CD8-positive, alpha-beta memory T cell (primary cell): ENCODE measurements at regions not wholly inside any gene's neighbourhood (a gene's known extent, or its start where the extent isn't known, plus 50 kb on each side); places are given as distances from the start of the nearest gene placed in this dataset.

ENCODE experiments used
- CTCF ChIA-PET: fragments of 350-600 bp; sonication (Branson Sonifier 250); formaldehyde crosslinking; loops from one replicate; lab custom pipeline; 2021; ENCODE audit warnings: antibody characterized with exemption; lab: Charles Lee
- POLR2A ChIA-PET: fragments of 350-600 bp; sonication (Branson Sonifier 250); formaldehyde crosslinking; loops from one replicate; lab custom pipeline; 2021; ENCODE audit warnings: antibody characterized with exemption; lab: Charles Lee
- DNase-seq, 5 donors: peaks; one replicate each; pipeline versions ENCODE4 v3.0.0 to v3.0.0-alpha.2; 2020 to 2022; ENCODE audit warnings: mixed read lengths in 1 of 5
- H3K27ac ChIP-seq: one replicate; pipeline ENCODE4 v1.7.0; 2013; ENCODE audit warnings: low read depth, mild to moderate bottlenecking, low read length, moderate library complexity
- H3K27me3 ChIP-seq: 2 replicates; pipeline ENCODE4 v1.7.0; 2013; ENCODE audit warnings: low read length, mild to moderate bottlenecking; ENCODE audit not compliant: insufficient read depth, poor library complexity, severe bottlenecking
- H3K36me3 ChIP-seq: 2 replicates; pipeline ENCODE4 v1.7.0; 2013; ENCODE audit warnings: mild to moderate bottlenecking, low read length, moderate library complexity; ENCODE audit not compliant: insufficient read depth
- H3K4me1 ChIP-seq: 2 replicates; pipeline ENCODE4 v1.7.0; 2013; ENCODE audit warnings: mild to moderate bottlenecking, low read length, moderate library complexity; ENCODE audit not compliant: insufficient read depth
- H3K4me3 ChIP-seq: 2 replicates; pipeline ENCODE4 v1.7.0; 2013; ENCODE audit warnings: mild to moderate bottlenecking, low read length
- H3K9me3 ChIP-seq: 2 replicates; pipeline ENCODE4 v1.7.0; 2013; ENCODE audit warnings: mild to moderate bottlenecking, low read length
- H3K27ac Mint-ChIP-seq, 8 donors: one replicate each; pipeline ENCODE4 v1.8.0; 2020 to 2021; ENCODE audit warnings: mixed read lengths in 8 of 8, mild to moderate bottlenecking in 6 of 8, inconsistent platforms in 3 of 8, moderate library complexity in 3 of 8
- H3K27me3 Mint-ChIP-seq, 2 donors: one replicate each; pipeline ENCODE4 v1.8.0; 2020 to 2021; ENCODE audit warnings: mixed read lengths in 2 of 2, mild to moderate bottlenecking in 1 of 2, moderate library complexity in 1 of 2
- H3K36me3 Mint-ChIP-seq, 3 donors: one replicate each; pipeline ENCODE4 v1.8.0; 2020 to 2021; ENCODE audit warnings: mixed read lengths in 3 of 3, inconsistent platforms in 1 of 3, mild to moderate bottlenecking in 1 of 3
- H3K4me1 Mint-ChIP-seq, 3 donors: one replicate each; pipeline ENCODE4 v1.8.0; 2020 to 2021; ENCODE audit warnings: mixed read lengths in 3 of 3, inconsistent platforms in 1 of 3, mild to moderate bottlenecking in 1 of 3
- H3K4me3 Mint-ChIP-seq, 7 donors: one replicate each; pipeline ENCODE4 v1.8.0; 2020 to 2021; ENCODE audit warnings: mixed read lengths in 7 of 7, mild to moderate bottlenecking in 6 of 7, moderate library complexity in 4 of 7, inconsistent platforms in 2 of 7
- H3K9me3 Mint-ChIP-seq, 5 donors: one replicate each; pipeline ENCODE4 v1.8.0; 2020 to 2022; ENCODE audit warnings: mixed read lengths in 5 of 5, mild to moderate bottlenecking in 3 of 5, moderate library complexity in 2 of 5, inconsistent platforms in 1 of 5

- no peak overlapping the region for H3K27ac ChIP-seq
- Mint-ChIP-seq H3K27me3 (no peaks in the 10 kb centered on the region), H3K27ac (no peak overlapping the region), H3K9me3 (peaks cover 2 to 24% (median 4%) of the 10 kb centered on the region in 5 donors), H3K4me3 (no peak overlapping the region), H3K4me1 (no peaks in the 10 kb centered on the region), H3K36me3 (peaks cover 0 to 1% (median 0%) of the 10 kb centered on the region in 3 donors)
- POLR2A ChIA-PET, result no interaction called here
- H3K4me3 ChIP-seq, result no peak overlapping the region
- no peaks in the 10 kb centered on the region for H3K36me3 ChIP-seq
- no peaks in the 10 kb centered on the region for H3K9me3 ChIP-seq
- H3K4me1 ChIP-seq, result no peaks in the 10 kb centered on the region
- no peak for DNase-seq
- CTCF ChIA-PET, result no interaction called here
- no peaks in the 10 kb centered on the region for H3K27me3 ChIP-seq
These were observed 680.8 kb downstream of the CETN3 start for GRCh38 chr5:89728750-89729149.

- no peak overlapping the region for H3K27ac Mint-ChIP-seq
- CTCF ChIA-PET, result no interaction called here
These were observed 681.4 kb downstream of the CETN3 start for GRCh38 chr5:89728134-89728533.

GRCh38 chr5:89724379-89725095 is 685.0 kb downstream of the CETN3 start:
- no peaks in the 10 kb centered on the region for H3K4me1 Mint-ChIP-seq
- Histone ChIP-seq H3K4me1 (no peaks in the 10 kb centered on the region), H3K27me3 (no peaks in the 10 kb centered on the region), H3K36me3 (no peaks in the 10 kb centered on the region), H3K27ac (no peak overlapping the region), H3K9me3 (no peaks in the 10 kb centered on the region), H3K4me3 (no peak overlapping the region)
- POLR2A ChIA-PET, result no interaction called here
- peaks cover 0 to 1% (median 0%) of the 10 kb centered on the region in 3 donors for H3K36me3 Mint-ChIP-seq
- CTCF ChIA-PET, result no interaction called here
- H3K9me3 Mint-ChIP-seq, result peaks cover 0 to 20% (median 3%) of the 10 kb centered on the region in 5 donors
- no peak overlapping the region for H3K4me3 Mint-ChIP-seq
- no peak for DNase-seq
- no peak overlapping the region for H3K27ac Mint-ChIP-seq
- H3K27me3 Mint-ChIP-seq, result no peaks in the 10 kb centered on the region

More at GRCh38 chr5:89728134-89728533, 681.4 kb downstream of the CETN3 start:
- Histone ChIP-seq H3K27me3 (no peaks in the 10 kb centered on the region), H3K36me3 (no peaks in the 10 kb centered on the region), H3K4me1 (no peaks in the 10 kb centered on the region), H3K9me3 (no peaks in the 10 kb centered on the region), H3K27ac (no peak overlapping the region), H3K4me3 (no peak overlapping the region)
- DNase-seq, result no peak
- Mint-ChIP-seq H3K36me3 (peaks cover 0 to 1% (median 0%) of the 10 kb centered on the region in 3 donors), H3K9me3 (peaks cover 2 to 30% (median 4%) of the 10 kb centered on the region in 5 donors), H3K4me3 (no peak overlapping the region), H3K27me3 (no peaks in the 10 kb centered on the region), H3K4me1 (no peaks in the 10 kb centered on the region)
- POLR2A ChIA-PET, result no interaction called here

GRCh38 chr5:89723907-89724306 is 685.6 kb downstream of the CETN3 start:
- Histone ChIP-seq H3K4me3 (no peak overlapping the region), H3K27me3 (no peaks in the 10 kb centered on the region), H3K4me1 (no peaks in the 10 kb centered on the region), H3K27ac (no peak overlapping the region), H3K9me3 (no peaks in the 10 kb centered on the region), H3K36me3 (no peaks in the 10 kb centered on the region)
- no peak for DNase-seq
- ChIA-PET POLR2A (no interaction called here), CTCF (no interaction called here)
- Mint-ChIP-seq H3K27me3 (no peaks in the 10 kb centered on the region), H3K9me3 (peaks cover 0 to 14% (median 3%) of the 10 kb centered on the region in 5 donors), H3K4me3 (no peak overlapping the region), H3K27ac (no peak overlapping the region), H3K4me1 (no peaks in the 10 kb centered on the region), H3K36me3 (peaks cover 0 to 1% (median 0%) of the 10 kb centered on the region in 3 donors)

- H3K9me3 ChIP-seq, result no peaks in the 10 kb centered on the region
- ChIA-PET CTCF (no interaction called here), POLR2A (no interaction called here)
- no peak overlapping the region for H3K4me3 ChIP-seq
- no peaks in the 10 kb centered on the region for H3K4me1 Mint-ChIP-seq
- no peak overlapping the region for H3K27ac ChIP-seq
- H3K36me3 ChIP-seq, result no peaks in the 10 kb centered on the region
- no peaks in the 10 kb centered on the region for H3K4me1 ChIP-seq
- no peak for DNase-seq
- H3K9me3 Mint-ChIP-seq, result peaks cover 0 to 11% (median 3%) of the 10 kb centered on the region in 5 donors
- H3K27me3 ChIP-seq, result no peaks in the 10 kb centered on the region
- H3K4me3 Mint-ChIP-seq, result no peak overlapping the region
- H3K27ac Mint-ChIP-seq, result no peak overlapping the region
- H3K27me3 Mint-ChIP-seq, result no peaks in the 10 kb centered on the region
- peaks cover 0 to 1% (median 0%) of the 10 kb centered on the region in 3 donors for H3K36me3 Mint-ChIP-seq
These were observed 687.0 kb downstream of the CETN3 start for GRCh38 chr5:89722538-89722937.

GRCh38 chr5:89721931-89722330 is 687.6 kb downstream of the CETN3 start:
- Mint-ChIP-seq H3K4me3 (no peak overlapping the region), H3K9me3 (peaks cover 0 to 11% (median 3%) of the 10 kb centered on the region in 5 donors), H3K4me1 (no peaks in the 10 kb centered on the region), H3K27ac (no peak overlapping the region), H3K36me3 (peaks cover 0 to 1% (median 0%) of the 10 kb centered on the region in 3 donors), H3K27me3 (no peaks in the 10 kb centered on the region)
- Histone ChIP-seq H3K9me3 (no peaks in the 10 kb centered on the region), H3K4me1 (no peaks in the 10 kb centered on the region), H3K27ac (no peak overlapping the region), H3K4me3 (no peak overlapping the region), H3K27me3 (no peaks in the 10 kb centered on the region), H3K36me3 (no peaks in the 10 kb centered on the region)
- ChIA-PET POLR2A (no interaction called here), CTCF (no interaction called here)
- no peak for DNase-seq

- DNase-seq, result no peak
- H3K27me3 ChIP-seq, result no peaks in the 10 kb centered on the region
- Mint-ChIP-seq H3K36me3 (peaks cover 0 to 1% (median 0%) of the 10 kb centered on the region in 3 donors), H3K9me3 (peaks cover 0 to 11% (median 3%) of the 10 kb centered on the region in 5 donors), H3K4me1 (no peaks in the 10 kb centered on the region), H3K4me3 (no peak overlapping the region), H3K27ac (no peak overlapping the region), H3K27me3 (no peaks in the 10 kb centered on the region)
- POLR2A ChIA-PET, result no interaction called here
- CTCF ChIA-PET, result no interaction called here
- no peaks in the 10 kb centered on the region for H3K9me3 ChIP-seq
- no peak overlapping the region for H3K27ac ChIP-seq
- H3K4me3 ChIP-seq, result no peak overlapping the region
- H3K36me3 ChIP-seq, result no peaks in the 10 kb centered on the region
- H3K4me1 ChIP-seq, result no peaks in the 10 kb centered on the region
These were observed 688.2 kb downstream of the CETN3 start for GRCh38 chr5:89721353-89721752.

- H3K36me3 Mint-ChIP-seq, result no peaks in the 10 kb centered on the region
- Histone ChIP-seq H3K9me3 (no peaks in the 10 kb centered on the region), H3K27ac (no peak overlapping the region), H3K4me3 (no peak overlapping the region), H3K27me3 (no peaks in the 10 kb centered on the region), H3K36me3 (no peaks in the 10 kb centered on the region), H3K4me1 (no peaks in the 10 kb centered on the region)
- peaks cover 2 to 23% (median 2%) of the 10 kb centered on the region in 5 donors for H3K9me3 Mint-ChIP-seq
- H3K4me1 Mint-ChIP-seq, result no peaks in the 10 kb centered on the region
- H3K27me3 Mint-ChIP-seq, result no peaks in the 10 kb centered on the region
- H3K27ac Mint-ChIP-seq, result no peak overlapping the region
- DNase-seq, result no peak
- CTCF ChIA-PET, result no interaction called here
- POLR2A ChIA-PET, result no interaction called here
- H3K4me3 Mint-ChIP-seq, result no peak overlapping the region
These were observed 697.3 kb downstream of the CETN3 start for GRCh38 chr5:89712134-89712700.
